DND-41 (cell line): ENCODE measurements at regions not wholly inside any gene's neighbourhood (a gene's known extent, or its start where the extent isn't known, plus 50 kb on each side); places are given as distances from the start of the nearest gene placed in this dataset.

Experiments used
- ATAC-seq: fragments of 200-7000 bp; cut with Tn5 transposase; 3 replicates; pipeline ENCODE4 v1.9.1; 2021; ENCODE audit warnings: low read depth; ENCODE audit not compliant: insufficient read depth
- DNase-seq: peaks from one replicate; pipeline ENCODE4 v3.0.0-alpha.2; 2020
- H2AFZ ChIP-seq: 2 replicates; pipeline ENCODE4 v1.6.0; 2012; ENCODE audit warnings: low read depth, low read length
- H3K27ac ChIP-seq: 2 replicates; pipeline ENCODE4 v1.5.1; 2012; ENCODE audit warnings: low read length, inconsistent platforms
- H3K27me3 ChIP-seq: fragments of 200-600 bp; sonication (generic); 2 replicates; pipeline ENCODE4 v1.6.0; 2012; ENCODE audit warnings: low read length, mild to moderate bottlenecking, inconsistent platforms; ENCODE audit not compliant: insufficient read depth, poor library complexity
- H3K36me3 ChIP-seq: 2 replicates; pipeline ENCODE4 v1.5.1; 2012; ENCODE audit warnings: low read length, inconsistent platforms; ENCODE audit not compliant: insufficient read depth
- H3K4me1 ChIP-seq: 2 replicates; pipeline ENCODE4 v1.5.1; 2012; ENCODE audit warnings: mild to moderate bottlenecking, low read length; ENCODE audit not compliant: insufficient read depth
- H3K4me2 ChIP-seq: 2 replicates; pipeline ENCODE4 v1.6.0; 2012; ENCODE audit warnings: mild to moderate bottlenecking, moderate library complexity, low read length, inconsistent platforms; ENCODE audit not compliant: insufficient read depth
- H3K4me3 ChIP-seq, 2 experiments: fragments of 200-600 bp in 1 of 2; shearing (Covaris generic) in 1 of 2; 2 replicates each; pipeline ENCODE4 v1.5.1; 2012 to 2016; ENCODE audit warnings: inconsistent platforms in 2 of 2, low read length in 2 of 2, mild to moderate bottlenecking in 2 of 2, low read depth in 1 of 2, moderate library complexity in 1 of 2
- H3K79me2 ChIP-seq: 2 replicates; pipeline ENCODE4 v1.6.0; 2012; ENCODE audit warnings: low read length, inconsistent platforms; ENCODE audit not compliant: insufficient read depth
- H3K9ac ChIP-seq: 2 replicates; pipeline ENCODE4 v1.6.0; 2012; ENCODE audit warnings: low read depth, mild to moderate bottlenecking, inconsistent platforms, low read length, moderate library complexity
- H3K9me3 ChIP-seq: 2 replicates; pipeline ENCODE4 v1.5.1; 2012; ENCODE audit warnings: low read length, moderate library complexity, mild to moderate bottlenecking, inconsistent platforms; ENCODE audit not compliant: insufficient read depth, severe bottlenecking
- H4K20me1 ChIP-seq: 2 replicates; pipeline ENCODE4 v1.6.0; 2012; ENCODE audit warnings: low read length; ENCODE audit not compliant: insufficient read depth
- CTCF ChIP-seq: IDR thresholded peaks from 2 replicates; pipeline ENCODE4 v1.5.1; 2012; ENCODE audit warnings: borderline replicate concordance, low read length, moderate library complexity, mild to moderate bottlenecking; ENCODE audit not compliant: poor library complexity, severe bottlenecking; ENCODE audit errors: extremely low read depth
- EZH2 ChIP-seq: IDR thresholded peaks from 3 replicates; pipeline ENCODE4 v1.6.1; 2012; ENCODE audit warnings: borderline replicate concordance, low read depth, mild to moderate bottlenecking, moderate library complexity, low read length, inconsistent platforms; ENCODE audit not compliant: severe bottlenecking

DNA sequence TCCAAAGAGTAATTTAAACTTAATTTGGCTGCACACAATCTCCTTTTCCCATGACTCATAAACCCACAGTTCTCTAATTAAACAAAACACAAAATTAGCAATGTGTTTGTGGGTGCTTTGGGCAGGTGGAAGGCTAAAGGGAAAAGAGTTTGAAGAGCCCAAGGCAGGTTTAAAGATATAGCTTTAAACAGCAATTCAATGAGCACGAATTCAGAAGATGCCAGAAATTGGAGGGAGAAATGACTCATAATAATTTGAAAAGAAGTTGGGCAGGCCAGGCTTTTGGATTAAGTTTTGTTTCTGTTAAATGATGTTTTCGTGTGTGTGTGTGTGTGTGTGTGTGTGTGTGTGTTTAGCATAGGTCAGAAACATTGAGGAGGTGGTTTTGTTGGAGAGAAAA lies 594.8 kb upstream of the ZEB2 start:
- Histone ChIP-seq H3K4me3 (no peak overlapping the region), H3K9me3 (no peaks in the 10 kb centered on the region), H3K27ac (no peak overlapping the region), H3K27me3 (no peaks in the 10 kb centered on the region), H3K4me1 (no peaks in the 10 kb centered on the region), H3K79me2 (no peaks in the 10 kb centered on the region), H3K9ac (no peak overlapping the region), H4K20me1 (no peaks in the 10 kb centered on the region), H3K36me3 (no peaks in the 10 kb centered on the region), H3K4me2 (no peak overlapping the region), H2AFZ (no peak overlapping the region)
- ATAC-seq (no peak), DNase-seq (no peak)
- TF ChIP-seq CTCF: no peak
- no peak for TF ChIP-seq EZH2

DNA sequence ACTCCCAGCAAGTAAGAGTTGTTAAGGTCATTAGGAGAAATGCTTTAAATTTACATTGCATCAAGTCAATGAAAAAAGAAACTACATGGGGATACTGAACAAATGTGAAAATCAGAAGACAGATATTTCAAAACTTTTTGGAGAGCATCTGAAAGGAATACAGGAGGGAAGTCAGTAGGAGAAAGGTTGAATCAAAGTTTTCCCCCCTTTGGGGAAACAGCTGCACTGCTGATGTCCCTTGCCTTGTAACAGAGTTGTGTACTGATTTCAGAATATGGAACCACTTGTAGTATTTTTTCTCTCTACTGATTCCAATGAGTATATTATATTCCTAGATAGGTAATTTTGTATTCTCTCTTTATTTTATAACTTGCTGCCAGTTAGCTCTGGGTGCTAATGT lies 592.5 kb upstream of the ZEB2 start:
- Histone ChIP-seq H3K9me3 (no peaks in the 10 kb centered on the region), H4K20me1 (no peaks in the 10 kb centered on the region)
- no peak for ATAC-seq

GRCh38 chr2:145110668-145111356 lies 590.9 kb upstream of the ZEB2 start:
- TF ChIP-seq CTCF: no peak
- TF ChIP-seq EZH2: no peak

More for the DNA sequence above, 592.5 kb upstream of the ZEB2 start:
- Histone ChIP-seq H3K79me2 (no peaks in the 10 kb centered on the region), H3K27me3 (no peaks in the 10 kb centered on the region), H3K4me1 (no peaks in the 10 kb centered on the region), H3K27ac (no peak overlapping the region), H3K9ac (no peak overlapping the region), H3K4me3 (no peak overlapping the region), H3K4me2 (no peak overlapping the region), H2AFZ (no peak overlapping the region), H3K36me3 (no peaks in the 10 kb centered on the region)
- no peak for TF ChIP-seq CTCF
- no peak for TF ChIP-seq EZH2
- no peak for DNase-seq

More at GRCh38 chr2:145110668-145111356, 590.9 kb upstream of the ZEB2 start:
- no peaks in the 10 kb centered on the region for H3K27me3 ChIP-seq
- no peak overlapping the region for H3K27ac ChIP-seq
- H4K20me1 ChIP-seq: no peaks in the 10 kb centered on the region
- H3K79me2 ChIP-seq: no peaks in the 10 kb centered on the region
- no peak overlapping the region for H3K4me2 ChIP-seq
- H3K4me3 ChIP-seq: no peak overlapping the region
- ATAC-seq (no peak), DNase-seq (no peak)
- H3K36me3 ChIP-seq: no peaks in the 10 kb centered on the region
- H3K9ac ChIP-seq: no peak overlapping the region
- no peak overlapping the region for H2AFZ ChIP-seq
- H3K4me1 ChIP-seq: no peaks in the 10 kb centered on the region
- no peaks in the 10 kb centered on the region for H3K9me3 ChIP-seq
